Coronary artery (tissue), 2 donors: ENCODE measurements at regions not wholly inside any gene's neighbourhood (a gene's known extent, or its start where the extent isn't known, plus 50 kb on each side); places are given as distances from the start of the nearest gene placed in this dataset.

Experiments
- DNase-seq: peaks from one replicate; pipeline ENCODE4 v3.0.0-alpha.2; 2017; ENCODE audit warnings: low spot score
- H3K27ac ChIP-seq, 2 donors: fragments of 200-600 bp; sonication (generic); one replicate each; pipeline ENCODE4 v1.5.1; 2016 to 2019
- H3K4me3 ChIP-seq: fragments of 200-600 bp; sonication (generic); 2 replicates; pipeline ENCODE4 v1.5.1; 2016; ENCODE audit warnings: mild to moderate bottlenecking, moderate library complexity
- CTCF ChIP-seq: fragments of 200-600 bp; sonication (generic); IDR thresholded peaks from one replicate; pipeline ENCODE4 v1.5.1; 2019; ENCODE audit warnings: antibody characterized with exemption

GRCh38 chr11:113551645-113552044, 76.4 kb upstream of the DRD2 start:
- no peak for DNase-seq
- H3K27ac ChIP-seq: no peak overlapping the region
- TF ChIP-seq CTCF: no peak

GRCh38 chr11:113549611-113550578, 74.7 kb upstream of the DRD2 start:
- TF ChIP-seq CTCF: no peak

More at GRCh38 chr11:113551645-113552044, 76.4 kb upstream of the DRD2 start:
- no peak overlapping the region for H3K4me3 ChIP-seq

GRCh38 chr11:113549061-113549460, 73.9 kb upstream of the DRD2 start:
- no peak for DNase-seq
- Histone ChIP-seq H3K4me3 (no peak overlapping the region), H3K27ac (no peak overlapping the region)
- TF ChIP-seq CTCF: no peak

More at GRCh38 chr11:113549611-113550578, 74.7 kb upstream of the DRD2 start:
- no peak overlapping the region for H3K4me3 ChIP-seq
- H3K27ac ChIP-seq: no peak overlapping the region
- no peak for DNase-seq

GRCh38 chr11:113547739-113548138, 72.5 kb upstream of the DRD2 start:
- Histone ChIP-seq H3K4me3 (no peak overlapping the region), H3K27ac (no peak overlapping the region)
- no peak for TF ChIP-seq CTCF
- no peak for DNase-seq

- no peak overlapping the region for H3K4me3 ChIP-seq
- TF ChIP-seq CTCF: no peak
- DNase-seq: no peak
- no peak overlapping the region for H3K27ac ChIP-seq
These were observed 71.7 kb upstream of the DRD2 start for GRCh38 chr11:113546757-113547507.

- TF ChIP-seq CTCF: no peak
- no peak for DNase-seq
- Histone ChIP-seq H3K27ac (no peak overlapping the region), H3K4me3 (no peak overlapping the region)
These were observed 67.2 kb upstream of the DRD2 start for GRCh38 chr11:113542420-113542819.
